HFFc6 (cell line): ENCODE measurements at regions not wholly inside any gene's neighbourhood (a gene's known extent, or its start where the extent isn't known, plus 50 kb on each side); places are given as distances from the start of the nearest gene placed in this dataset.

Experiments
- DNase-seq: peaks from one replicate; pipeline ENCODE4 v3.0.0-alpha.2; 2018
- H3K27ac Mint-ChIP-seq: 2 replicates; pipeline ENCODE4 v1.8.0; 2020; ENCODE audit warnings: mild to moderate bottlenecking, mixed read lengths
- H3K27me3 Mint-ChIP-seq: 2 replicates; pipeline ENCODE4 v1.8.0; 2021; ENCODE audit warnings: mild to moderate bottlenecking, moderate library complexity, mixed read lengths; ENCODE audit not compliant: insufficient read depth
- H3K36me3 Mint-ChIP-seq: 2 replicates; pipeline ENCODE4 v1.8.0; 2021; ENCODE audit warnings: low read depth, mixed read lengths
- H3K4me1 Mint-ChIP-seq: 2 replicates; pipeline ENCODE4 v1.8.0; 2020; ENCODE audit warnings: low read depth, mixed read lengths
- H3K4me3 Mint-ChIP-seq: 2 replicates; pipeline ENCODE4 v1.8.0; 2020; ENCODE audit warnings: mild to moderate bottlenecking, moderate library complexity, mixed read lengths
- H3K9me3 Mint-ChIP-seq: 2 replicates; pipeline ENCODE4 v1.8.0; 2020; ENCODE audit warnings: mild to moderate bottlenecking, mixed read lengths
- CTCF ChIP-seq: fragments of 200-600 bp; sonication (generic); IDR thresholded peaks from 2 replicates; pipeline ENCODE4 v1.5.0; 2021; ENCODE audit warnings: antibody characterized with exemption, mild to moderate bottlenecking

- Mint-ChIP-seq H3K27ac (no peak overlapping the region), H3K27me3 (no peaks in the 10 kb centered on the region), H3K4me3 (no peak overlapping the region), H3K36me3 (no peaks in the 10 kb centered on the region), H3K9me3 (peaks cover 25% of the 10 kb centered on the region), H3K4me1 (no peaks in the 10 kb centered on the region)
- DNase-seq, result no peak
- no peak for TF ChIP-seq CTCF
Observed at GRCh38 chr5:164352695-164353094, 847.3 kb downstream of the MAT2B start.

GRCh38 chr5:164353155-164353554 lies 847.7 kb downstream of the MAT2B start:
- Mint-ChIP-seq H3K4me1 (no peaks in the 10 kb centered on the region), H3K27ac (no peak overlapping the region), H3K4me3 (no peak overlapping the region), H3K36me3 (no peaks in the 10 kb centered on the region), H3K27me3 (no peaks in the 10 kb centered on the region), H3K9me3 (peaks cover 24% of the 10 kb centered on the region)
- TF ChIP-seq CTCF, result no peak
- DNase-seq, result no peak

- Mint-ChIP-seq H3K27ac (no peak overlapping the region), H3K9me3 (peaks cover 20% of the 10 kb centered on the region), H3K4me1 (no peaks in the 10 kb centered on the region), H3K27me3 (no peaks in the 10 kb centered on the region), H3K36me3 (no peaks in the 10 kb centered on the region), H3K4me3 (no peak overlapping the region)
- DNase-seq, result no peak
- no peak for TF ChIP-seq CTCF
Observed at GRCh38 chr5:164354139-164354751, 848.8 kb downstream of the MAT2B start.

- Mint-ChIP-seq H3K4me1 (no peaks in the 10 kb centered on the region), H3K27me3 (no peaks in the 10 kb centered on the region), H3K36me3 (no peaks in the 10 kb centered on the region), H3K4me3 (no peak overlapping the region), H3K27ac (no peak overlapping the region), H3K9me3 (peaks cover 20% of the 10 kb centered on the region)
- TF ChIP-seq CTCF, result no peak
- no peak for DNase-seq
Observed at GRCh38 chr5:164355267-164355830, 849.9 kb downstream of the MAT2B start.

- no peaks in the 10 kb centered on the region for H3K36me3 Mint-ChIP-seq
Observed at GRCh38 chr5:164356790-164357189, 851.4 kb downstream of the MAT2B start.

More at GRCh38 chr5:164356790-164357189, 851.4 kb downstream of the MAT2B start:
- no peak overlapping the region for H3K27ac Mint-ChIP-seq
- no peak for DNase-seq
- H3K9me3 Mint-ChIP-seq, result peaks cover 13% of the 10 kb centered on the region
- no peaks in the 10 kb centered on the region for H3K4me1 Mint-ChIP-seq
- no peak overlapping the region for H3K4me3 Mint-ChIP-seq
- TF ChIP-seq CTCF, result no peak
- no peaks in the 10 kb centered on the region for H3K27me3 Mint-ChIP-seq
